ENCODE measurements at regions not wholly inside any gene's neighbourhood (a gene's known extent, or its start where the extent isn't known, plus 50 kb on each side); places are given as distances from the start of the nearest gene placed in this dataset.

GRCh38 chr10:69703766-69704630, 74.0 kb downstream of the FAM241B start:
- peak; percentile 67 for DNase-seq (ENCODE audit: low read depth)
- TF ChIP-seq CTCF (IDR thresholded peaks at IDR 0.05; ENCODE audit: insufficient read depth, low read length) = no peak
- H3K4me3 ChIP-seq (ENCODE audit: low read depth, low read length) = no peak overlapping the region

GRCh38 chr10:69709366-69709941, 79.4 kb downstream of the FAM241B start:
- DNase-seq (ENCODE audit: low read depth) = no peak
- H3K4me3 ChIP-seq (ENCODE audit: low read depth, low read length) = no peak overlapping the region
- TF ChIP-seq CTCF (IDR thresholded peaks at IDR 0.05; ENCODE audit: insufficient read depth, low read length) = no peak

- DNase-seq (ENCODE audit: low read depth) = no peak
- no peak overlapping the region for H3K4me3 ChIP-seq (ENCODE audit: low read depth, low read length)
- TF ChIP-seq CTCF (IDR thresholded peaks at IDR 0.05; ENCODE audit: insufficient read depth, low read length) = no peak
Measured at GRCh38 chr10:69710008-69710888, 80.2 kb downstream of the FAM241B start.

GRCh38 chr10:69712342-69712741, 82.3 kb downstream of the FAM241B start:
- no peak overlapping the region for H3K4me3 ChIP-seq (ENCODE audit: low read depth, low read length)
- no peak for TF ChIP-seq CTCF (IDR thresholded peaks at IDR 0.05; ENCODE audit: insufficient read depth, low read length)
- DNase-seq (ENCODE audit: low read depth) = no peak

- no peak overlapping the region for H3K4me3 ChIP-seq (ENCODE audit: low read depth, low read length)
- TF ChIP-seq CTCF (IDR thresholded peaks at IDR 0.05; ENCODE audit: insufficient read depth, low read length) = no peak
- no peak for DNase-seq (ENCODE audit: low read depth)
Measured at GRCh38 chr10:69714572-69714971, 84.5 kb downstream of the FAM241B start.

- peak; percentile 56 for DNase-seq (ENCODE audit: low read depth)
- H3K4me3 ChIP-seq (ENCODE audit: low read depth, low read length) = no peak overlapping the region
- TF ChIP-seq CTCF (IDR thresholded peaks at IDR 0.05; ENCODE audit: insufficient read depth, low read length) = no peak
Measured at GRCh38 chr10:69715156-69715898, 85.3 kb downstream of the FAM241B start.

Data from fibroblast of the aortic adventitia (primary cell).